NT2/D1 (cell line): ENCODE measurements at regions not wholly inside any gene's neighbourhood (a gene's known extent, or its start where the extent isn't known, plus 50 kb on each side); places are given as distances from the start of the nearest gene placed in this dataset.

Experiments
- DNase-seq: peaks from one replicate; pipeline ENCODE4 v3.0.0-alpha.2; 2011; ENCODE audit warnings: low read depth, low spot score
- H3K27me3 ChIP-seq: 2 replicates; pipeline ENCODE4 v1.6.0; 2011; ENCODE audit warnings: mild to moderate bottlenecking; ENCODE audit not compliant: insufficient read length, insufficient read depth
- H3K36me3 ChIP-seq: 2 replicates; pipeline ENCODE4 v1.6.1; 2011; ENCODE audit warnings: mild to moderate bottlenecking, low read length, mixed read lengths; ENCODE audit not compliant: insufficient read depth, insufficient read length
- H3K4me1 ChIP-seq: 2 replicates; pipeline ENCODE4 v1.5.1; 2011; ENCODE audit not compliant: insufficient read depth, insufficient read length
- H3K4me3 ChIP-seq: 2 replicates; pipeline ENCODE4 v1.5.1; 2011; ENCODE audit warnings: low read depth; ENCODE audit not compliant: insufficient read length
- H3K9ac ChIP-seq: 2 replicates; pipeline ENCODE4 v1.6.0; 2011; ENCODE audit warnings: low read depth; ENCODE audit not compliant: insufficient read length
- H3K9me3 ChIP-seq: 2 replicates; pipeline ENCODE4 v1.5.1; 2011; ENCODE audit warnings: mild to moderate bottlenecking, low read length; ENCODE audit not compliant: insufficient read depth
- SUZ12 ChIP-seq: IDR thresholded peaks from 2 replicates; pipeline ENCODE4 v1.6.1; 2011; ENCODE audit not compliant: insufficient read length, insufficient read depth; ENCODE audit errors: extremely low read depth
- YY1 ChIP-seq: IDR thresholded peaks from 2 replicates; pipeline ENCODE4 v1.6.1; 2011; ENCODE audit not compliant: insufficient read length, insufficient read depth
- ZNF274 ChIP-seq: IDR thresholded peaks from 2 replicates; pipeline ENCODE4 v1.6.1; 2011; ENCODE audit warnings: mild to moderate bottlenecking, low read depth, low read length

- Histone ChIP-seq H3K4me1 (no peaks in the 10 kb centered on the region), H3K27me3 (no peaks in the 10 kb centered on the region), H3K4me3 (no peak overlapping the region), H3K9me3 (no peaks in the 10 kb centered on the region), H3K9ac (no peak overlapping the region), H3K36me3 (no peaks in the 10 kb centered on the region)
- TF ChIP-seq ZNF274 (no peak), YY1 (no peak), SUZ12 (no peak)
- no peak for DNase-seq
These were observed 330.5 kb downstream of the KCNS3 start for GRCh38 chr2:18208956-18209355.

GRCh38 chr2:18200771-18201170 lies 322.3 kb downstream of the KCNS3 start:
- H3K9ac ChIP-seq, result no peak overlapping the region
- no peak overlapping the region for H3K4me3 ChIP-seq
- H3K36me3 ChIP-seq, result no peaks in the 10 kb centered on the region
- no peaks in the 10 kb centered on the region for H3K4me1 ChIP-seq
- no peak for DNase-seq
- no peaks in the 10 kb centered on the region for H3K27me3 ChIP-seq
- H3K9me3 ChIP-seq, result no peaks in the 10 kb centered on the region; the same call in 1 of the 2 replicates
- TF ChIP-seq YY1 (no peak), ZNF274 (no peak), SUZ12 (no peak)

DNA sequence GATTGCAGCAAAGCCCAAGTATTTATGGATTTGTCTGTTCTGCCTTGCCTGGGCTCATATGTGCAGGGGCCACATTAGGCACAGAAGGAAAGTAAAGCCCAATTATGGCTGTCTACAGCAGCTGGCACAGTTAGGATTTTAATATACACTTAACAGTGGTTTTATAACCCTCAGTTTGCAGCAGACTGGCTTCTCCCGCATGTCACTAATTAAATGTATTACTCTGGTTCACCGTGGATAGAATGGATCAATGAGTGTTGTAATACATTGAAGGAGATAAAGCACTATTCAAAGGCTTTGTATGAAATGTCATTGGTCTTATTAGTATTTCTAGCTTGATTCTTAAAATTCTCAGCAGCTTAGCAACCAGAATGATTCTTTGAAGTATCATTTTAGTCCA lies 320.2 kb downstream of the KCNS3 start:
- DNase-seq, result no peak
- Histone ChIP-seq H3K9me3 (no peaks in the 10 kb centered on the region; the same call in 1 of the 2 replicates), H3K27me3 (no peaks in the 10 kb centered on the region), H3K9ac (no peak overlapping the region), H3K4me1 (no peaks in the 10 kb centered on the region), H3K4me3 (no peak overlapping the region), H3K36me3 (no peaks in the 10 kb centered on the region)
- TF ChIP-seq YY1 (no peak), ZNF274 (no peak), SUZ12 (no peak)

- Histone ChIP-seq H3K36me3 (no peaks in the 10 kb centered on the region), H3K9ac (no peak overlapping the region), H3K9me3 (no peaks in the 10 kb centered on the region), H3K4me1 (no peaks in the 10 kb centered on the region), H3K27me3 (no peaks in the 10 kb centered on the region), H3K4me3 (no peak overlapping the region)
- TF ChIP-seq ZNF274 (no peak), SUZ12 (no peak), YY1 (no peak)
- no peak for DNase-seq
These were observed 315.7 kb downstream of the KCNS3 start for GRCh38 chr2:18194161-18194560.

- no peak for TF ChIP-seq ZNF274
- no peak for TF ChIP-seq YY1
- TF ChIP-seq SUZ12, result no peak
- no peak overlapping the region for H3K4me3 ChIP-seq
These were observed 308.5 kb downstream of the KCNS3 start for GRCh38 chr2:18186816-18187613.

DNA sequence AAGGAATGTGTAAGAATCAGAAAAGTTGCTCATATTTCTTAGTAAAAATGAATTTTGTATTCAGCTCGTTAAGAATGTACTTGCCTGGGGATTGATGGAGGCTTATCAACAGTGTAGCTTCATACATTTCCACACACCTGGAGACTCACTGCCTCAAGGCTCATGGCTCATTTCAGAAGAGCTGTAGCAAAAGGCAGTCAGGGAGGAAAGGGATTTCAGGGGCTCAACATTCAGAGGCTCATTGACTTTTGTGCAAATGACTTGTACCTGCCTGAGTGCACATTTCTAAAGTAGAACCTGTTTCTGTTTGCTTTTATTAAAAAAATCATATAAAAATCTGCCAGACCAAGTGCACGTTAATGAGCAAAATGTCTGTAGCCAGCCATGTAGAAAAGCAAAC lies 304.4 kb downstream of the KCNS3 start:
- Histone ChIP-seq H3K36me3 (no peaks in the 10 kb centered on the region), H3K9ac (no peak overlapping the region), H3K9me3 (no peaks in the 10 kb centered on the region), H3K4me3 (no peak overlapping the region), H3K27me3 (no peaks in the 10 kb centered on the region), H3K4me1 (no peaks in the 10 kb centered on the region)
- no peak for DNase-seq
- TF ChIP-seq YY1, result no peak
- no peak for TF ChIP-seq ZNF274
- TF ChIP-seq SUZ12, result no peak

More at GRCh38 chr2:18186816-18187613, 308.5 kb downstream of the KCNS3 start:
- Histone ChIP-seq H3K9ac (no peak overlapping the region), H3K4me1 (no peaks in the 10 kb centered on the region), H3K36me3 (no peaks in the 10 kb centered on the region), H3K27me3 (no peaks in the 10 kb centered on the region), H3K9me3 (no peaks in the 10 kb centered on the region)
- DNase-seq, result no peak

DNA sequence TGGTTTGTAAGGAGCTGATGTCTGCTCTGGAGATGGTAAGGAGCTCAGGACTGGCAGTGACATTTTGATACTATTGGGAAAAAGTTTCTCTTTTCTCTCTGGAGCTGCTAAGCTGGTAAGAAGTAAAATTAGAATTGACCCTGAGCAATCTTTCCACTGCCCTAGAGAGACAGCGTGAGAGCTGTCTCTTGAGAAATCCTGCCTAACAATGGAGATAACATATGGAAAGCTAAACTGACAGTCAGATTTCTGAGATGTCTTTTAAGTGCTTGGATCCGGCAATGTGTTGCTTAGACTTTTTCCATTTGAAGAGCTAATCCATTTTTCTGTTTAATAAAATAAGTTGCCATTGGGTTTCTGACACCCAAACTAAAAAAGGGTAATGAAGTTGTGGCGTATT lies 302.4 kb downstream of the KCNS3 start:
- H3K9me3 ChIP-seq, result no peaks in the 10 kb centered on the region
- no peaks in the 10 kb centered on the region for H3K36me3 ChIP-seq
- TF ChIP-seq YY1, result no peak
- TF ChIP-seq ZNF274, result no peak
- no peak for TF ChIP-seq SUZ12
- no peak for DNase-seq
- H3K4me3 ChIP-seq, result no peak overlapping the region
- H3K9ac ChIP-seq, result no peak overlapping the region
- no peaks in the 10 kb centered on the region for H3K4me1 ChIP-seq
- no peaks in the 10 kb centered on the region for H3K27me3 ChIP-seq
